GM19238 (cell line): ENCODE measurements at regions not wholly inside any gene's neighbourhood (a gene's known extent, or its start where the extent isn't known, plus 50 kb on each side); places are given as distances from the start of the nearest gene placed in this dataset.

ENCODE experiments used
- DNase-seq: peaks from one replicate; pipeline ENCODE4 v3.0.0; 2011; ENCODE audit warnings: low spot score; ENCODE audit not compliant: insufficient read length

DNA sequence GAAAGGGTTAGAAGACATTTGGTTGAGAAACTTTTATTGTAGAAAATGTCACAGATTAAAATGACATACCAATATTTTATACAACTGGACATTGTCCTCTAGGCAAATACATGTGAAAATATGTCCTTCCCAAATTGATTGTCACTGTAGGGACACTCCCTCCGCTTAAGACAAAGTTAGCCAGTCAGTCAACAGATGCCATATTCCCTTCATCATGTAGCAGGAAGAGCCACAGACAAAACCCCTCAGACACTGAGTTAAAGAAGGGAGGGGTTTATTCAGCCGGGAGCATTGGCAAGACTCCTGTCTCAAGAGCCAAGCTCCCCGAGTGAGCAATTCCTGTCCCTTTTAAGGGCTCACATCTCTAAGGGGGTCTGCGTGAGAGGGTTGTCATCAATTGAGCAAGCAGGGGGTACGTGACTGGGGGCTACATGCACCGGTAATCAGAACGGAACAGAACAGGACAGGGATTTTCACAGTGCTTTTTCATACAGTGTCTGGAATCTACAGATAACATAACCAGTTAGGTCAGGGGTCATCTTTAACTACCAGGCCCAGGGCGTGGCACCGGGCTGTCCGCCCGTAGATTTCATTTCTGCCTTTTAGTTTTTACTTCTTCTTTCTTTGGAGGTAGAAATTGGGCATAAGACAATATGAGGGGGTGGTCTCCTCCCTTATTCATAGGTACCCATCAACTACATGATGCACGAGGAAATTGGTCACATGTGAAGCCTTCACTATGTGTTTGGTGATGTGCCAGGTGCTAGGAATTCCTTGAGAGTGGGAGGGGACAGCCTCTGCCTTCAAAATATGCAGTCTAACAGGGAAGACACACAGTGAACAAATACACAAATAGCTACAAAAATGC, 155.7 kb upstream of the CDYL start:
- DNase-seq: no peak

- DNase-seq: no peak
These were observed 159.9 kb upstream of the CDYL start for GRCh38 chr6:4616311-4616710.

DNA sequence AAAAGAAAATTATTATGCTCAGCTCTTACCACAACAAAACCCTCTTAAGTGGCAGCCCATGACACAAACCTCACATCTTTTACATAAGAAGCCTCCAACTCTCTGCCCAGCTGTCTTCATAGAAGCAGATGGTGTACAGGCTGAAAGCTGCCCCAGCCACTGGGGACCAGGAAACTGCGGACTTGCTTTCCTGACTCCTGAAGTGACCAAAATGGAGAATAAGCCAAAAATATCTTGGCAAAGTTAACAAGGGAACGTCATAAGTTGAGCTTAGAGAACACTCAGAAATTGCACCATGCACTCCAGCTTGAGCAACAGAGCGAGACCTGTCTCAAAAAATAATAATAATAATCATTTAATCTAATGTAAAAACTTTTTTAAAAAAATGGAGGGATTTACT, 160.3 kb upstream of the CDYL start:
- DNase-seq: no peak

- DNase-seq: no peak
These were observed 161.0 kb upstream of the CDYL start for GRCh38 chr6:4615231-4615630.

DNA sequence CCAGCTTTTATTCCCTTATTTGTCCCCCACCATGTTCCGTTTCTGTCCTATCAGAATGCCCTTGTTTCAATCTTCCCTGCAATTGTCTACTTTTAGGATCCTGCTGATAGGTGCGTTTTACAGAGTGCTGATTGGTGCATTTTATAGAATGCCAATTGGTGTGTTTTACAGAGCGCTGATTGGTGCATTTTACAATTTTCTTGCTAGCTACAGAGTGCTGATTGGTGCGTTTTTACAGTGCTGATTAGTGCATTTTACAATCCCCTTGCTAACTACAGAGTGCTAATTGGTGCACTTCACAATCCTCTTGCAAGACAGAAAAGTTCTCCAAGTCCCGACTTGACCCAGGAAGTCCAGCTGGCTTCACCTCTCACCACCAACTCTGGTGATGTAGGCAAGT, 161.6 kb upstream of the CDYL start:
- DNase-seq: no peak

DNA sequence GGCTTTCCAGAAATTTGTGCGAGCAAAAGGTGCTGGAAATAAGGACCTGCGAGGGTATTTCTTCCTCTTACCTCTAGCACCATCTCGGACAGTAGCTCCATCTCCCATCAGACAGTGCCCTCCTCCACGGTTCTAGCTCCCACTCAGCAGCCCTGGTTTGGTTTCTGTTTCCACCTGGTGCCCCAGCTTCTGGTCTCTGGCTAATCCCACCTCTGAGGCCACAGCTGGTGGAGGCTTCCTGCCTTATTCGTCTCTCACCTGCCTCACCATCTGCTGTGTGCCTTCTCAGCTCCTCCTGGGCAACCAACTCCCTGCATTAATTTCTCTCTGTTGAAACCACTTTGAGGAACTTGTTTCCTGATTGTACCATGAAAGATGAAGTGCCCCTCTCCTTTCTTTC, 162.4 kb upstream of the CDYL start:
- DNase-seq: no peak

- DNase-seq: no peak
These were observed 162.8 kb upstream of the CDYL start for GRCh38 chr6:4613381-4613780.

DNA sequence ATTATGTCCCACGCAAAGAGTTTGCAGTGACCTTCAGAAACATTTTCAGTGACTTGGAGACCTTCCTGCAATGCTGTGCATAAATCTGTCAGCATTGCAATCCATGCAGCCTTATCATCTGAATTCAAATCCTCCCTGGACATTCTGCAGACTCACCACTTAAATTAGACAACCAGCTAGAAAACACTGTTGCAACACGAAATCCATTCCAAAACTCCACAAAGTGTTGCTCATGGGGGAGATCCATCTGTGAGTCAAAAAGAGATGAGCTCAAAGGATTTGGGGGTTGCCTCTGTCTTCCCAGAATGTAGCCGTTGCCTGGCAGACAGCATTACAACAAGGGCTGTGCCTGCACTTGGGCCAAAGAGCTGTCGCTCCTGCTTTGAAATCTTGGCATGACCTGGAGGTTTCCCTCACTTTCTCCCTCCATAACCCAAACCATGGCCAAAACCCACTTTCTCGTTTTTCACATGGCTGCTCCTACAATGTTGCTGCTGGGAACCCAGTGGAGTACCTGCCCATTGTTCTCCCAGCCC, 163.5 kb upstream of the CDYL start:
- no peak for DNase-seq

GRCh38 chr6:4611429-4612129, 164.6 kb upstream of the CDYL start:
- no peak for DNase-seq

- no peak for DNase-seq
These were observed 165.9 kb upstream of the CDYL start for GRCh38 chr6:4610256-4610655.

DNA sequence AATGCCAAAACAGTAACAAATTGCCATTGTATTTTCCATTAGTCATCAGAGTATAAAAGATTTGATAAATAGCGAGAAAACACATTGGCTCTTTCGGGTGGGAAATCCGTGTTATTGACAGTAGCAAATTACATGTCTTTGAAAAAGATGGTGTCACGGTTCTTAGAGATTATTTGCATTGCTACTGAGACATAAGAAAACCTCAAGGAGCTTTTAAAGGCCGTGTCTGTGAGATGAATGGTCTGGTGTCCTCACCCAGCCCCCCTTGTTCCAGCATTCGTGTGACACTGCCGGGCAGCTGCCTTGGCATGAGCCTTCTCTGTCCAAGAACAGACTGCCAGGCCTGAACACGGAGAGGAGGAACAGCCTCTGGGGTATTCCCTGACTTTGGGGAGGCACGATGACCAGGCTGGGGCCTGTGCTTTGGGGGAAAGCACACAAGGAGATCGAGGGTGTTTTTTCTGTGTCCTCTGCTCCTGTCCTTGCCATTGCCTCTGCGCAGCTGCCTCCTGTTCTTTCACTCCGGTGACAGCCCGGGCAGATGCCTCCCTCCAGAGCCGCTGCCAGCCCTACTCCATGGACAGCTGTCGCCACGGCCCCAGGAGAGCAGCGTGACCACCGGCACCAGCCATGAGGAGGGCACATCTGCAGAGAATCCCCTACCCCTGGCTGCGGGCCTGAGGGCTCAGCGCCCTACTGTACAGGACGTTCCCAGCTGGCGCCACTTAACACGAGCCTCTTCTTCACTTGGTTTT, 167.7 kb upstream of the CDYL start:
- DNase-seq: no peak

- DNase-seq: no peak
These were observed 168.4 kb upstream of the CDYL start for GRCh38 chr6:4607793-4608192.

GRCh38 chr6:4606821-4607704, 169.1 kb upstream of the CDYL start:
- no peak for DNase-seq

DNA sequence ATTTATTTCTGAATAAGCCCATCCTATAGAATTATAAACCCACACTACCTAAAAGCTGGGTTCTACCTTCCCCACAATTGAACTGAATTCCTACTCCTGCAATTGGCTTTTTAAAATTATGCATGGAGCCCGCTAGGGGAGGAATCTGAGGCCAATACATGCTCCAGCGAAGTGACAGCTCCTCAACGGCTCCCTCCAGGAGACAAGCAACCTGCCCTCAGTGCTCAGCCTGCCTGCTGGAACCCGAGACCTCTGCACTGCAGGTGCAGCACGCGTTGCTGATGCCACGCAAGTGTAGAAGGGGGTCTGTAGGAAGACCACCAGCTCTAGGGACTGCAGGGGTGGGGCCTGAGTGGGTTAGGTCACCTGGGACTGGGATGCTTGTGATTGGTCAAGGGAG, 170.2 kb upstream of the CDYL start:
- DNase-seq: no peak

DNA sequence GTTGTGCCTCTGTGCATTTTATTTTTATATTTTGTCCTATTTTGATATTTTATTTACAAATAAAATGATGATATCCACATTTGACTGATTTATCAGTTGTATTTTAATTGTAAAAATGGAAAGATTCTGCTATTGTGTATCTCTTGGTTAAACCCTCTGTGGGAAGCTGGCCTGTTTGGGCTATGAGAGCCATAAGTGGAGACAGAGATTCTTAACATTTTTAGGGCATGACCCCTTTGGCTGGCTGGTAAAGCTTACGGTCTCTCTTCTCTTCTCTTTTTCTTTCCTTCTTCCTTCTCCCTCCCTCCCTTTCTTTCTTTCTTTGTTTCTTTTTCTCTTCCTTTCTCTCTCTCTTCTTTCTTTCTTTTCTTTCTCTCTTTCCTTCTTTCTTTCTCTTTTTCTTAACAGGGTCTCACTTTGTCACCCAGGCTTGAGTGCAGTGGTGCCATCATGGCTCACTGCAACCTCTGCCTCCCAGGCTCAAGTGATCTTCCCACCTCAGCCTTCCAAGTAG, 172.3 kb upstream of the CDYL start:
- DNase-seq: no peak

GRCh38 chr6:4603291-4603690, 172.9 kb upstream of the CDYL start:
- DNase-seq: no peak

DNA sequence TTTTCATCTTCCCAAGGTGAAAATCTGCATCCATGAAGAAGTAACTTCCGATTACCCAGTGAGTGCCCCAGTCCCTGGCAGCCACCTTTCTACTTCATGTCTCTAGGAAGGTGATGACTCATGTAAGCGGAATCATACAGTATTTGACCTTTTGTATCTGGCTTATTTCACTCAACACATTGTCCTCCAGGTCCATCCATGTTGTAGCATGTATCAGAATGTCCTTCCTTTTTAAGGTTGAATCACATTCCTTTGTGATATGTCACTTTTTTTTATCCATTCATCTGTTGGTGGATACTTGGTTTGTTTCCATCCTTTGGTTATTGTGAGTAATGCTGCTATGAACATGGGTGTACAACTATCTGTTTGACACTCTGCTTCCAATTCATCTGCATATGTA, 176.3 kb upstream of the CDYL start:
- no peak for DNase-seq

DNA sequence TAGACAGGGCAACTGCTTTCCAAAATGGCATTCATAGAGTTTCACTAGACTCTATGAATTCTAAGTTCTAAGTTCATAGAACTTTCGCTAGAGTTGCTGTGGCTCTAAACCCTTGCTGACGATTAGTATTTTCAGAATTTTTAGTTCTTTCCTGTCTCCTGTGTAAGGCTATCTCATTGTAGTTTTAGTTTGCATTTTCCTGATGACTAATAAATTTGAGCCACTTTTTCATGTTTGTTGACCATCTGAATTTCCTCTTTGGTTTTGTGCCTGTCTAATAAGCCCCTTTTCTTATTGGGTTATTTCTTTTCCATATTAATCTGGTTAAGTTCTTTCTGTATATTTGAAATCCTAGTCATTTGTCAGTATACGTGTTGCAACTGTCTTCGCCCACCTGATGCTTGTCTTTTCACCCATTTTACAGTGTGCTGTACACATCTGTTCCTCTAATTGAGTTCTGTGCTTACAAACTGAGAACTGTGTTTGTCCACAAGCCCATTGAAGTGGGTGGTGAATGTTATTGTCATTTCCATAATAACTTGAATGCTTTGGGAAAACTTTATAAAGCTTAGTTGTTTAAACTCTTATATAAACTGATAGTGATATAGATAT, 177.7 kb upstream of the CDYL start:
- DNase-seq: no peak

DNA sequence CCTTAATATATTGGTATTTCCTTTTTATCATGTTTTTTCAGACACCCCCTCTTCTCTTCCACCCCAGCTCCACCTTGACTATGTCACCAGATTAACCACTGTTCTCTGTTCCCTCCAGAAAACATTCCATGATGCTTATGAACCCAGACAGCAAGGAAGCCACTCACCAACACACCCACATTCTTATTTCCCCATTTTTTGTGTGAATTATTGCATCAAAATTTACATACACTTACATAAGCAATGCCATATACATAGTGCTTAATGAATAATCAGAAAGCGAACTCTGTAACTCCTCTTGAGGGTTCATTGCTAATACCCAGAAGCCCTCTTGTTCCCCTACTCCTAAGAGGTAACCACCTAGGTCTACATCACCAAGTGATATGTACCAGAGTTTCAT, 182.3 kb upstream of the CDYL start:
- no peak for DNase-seq

DNA sequence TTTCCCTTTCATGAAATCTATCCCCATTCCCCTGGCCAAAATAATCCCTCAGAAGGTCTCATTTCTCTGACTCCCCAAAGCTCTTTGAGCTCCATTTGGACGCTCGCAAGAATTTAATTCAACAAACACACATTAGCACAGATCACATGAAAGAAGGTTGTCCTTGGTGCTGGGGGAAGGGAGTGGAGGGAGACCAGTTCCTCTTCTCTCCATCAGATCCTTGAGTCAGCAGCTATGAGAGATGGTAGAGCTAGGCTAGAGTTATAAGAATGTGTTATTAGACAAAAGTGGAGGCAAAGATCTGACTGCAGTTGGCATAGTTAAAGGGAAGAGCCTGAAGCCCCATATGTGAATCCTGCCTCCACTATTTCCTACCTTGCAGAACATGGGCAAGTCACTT, 184.2 kb upstream of the CDYL start:
- no peak for DNase-seq
